Glutamatergic neuron (in vitro differentiated cells): ENCODE measurements at regions not wholly inside any gene's neighbourhood (a gene's known extent, or its start where the extent isn't known, plus 50 kb on each side); places are given as distances from the start of the nearest gene placed in this dataset.

Experiments used
- DNase-seq: peaks from one replicate; pipeline ENCODE4 v3.0.0; 2022
- H3K27ac Mint-ChIP-seq: one replicate; pipeline ENCODE4 v1.8.0; 2020; ENCODE audit warnings: mild to moderate bottlenecking, mixed read lengths, inconsistent platforms; ENCODE audit not compliant: unreplicated experiment
- H3K27me3 Mint-ChIP-seq: one replicate; pipeline ENCODE4 v1.8.0; 2020; ENCODE audit warnings: mild to moderate bottlenecking, moderate library complexity, mixed read lengths, inconsistent platforms; ENCODE audit not compliant: unreplicated experiment
- H3K36me3 Mint-ChIP-seq: one replicate; pipeline ENCODE4 v1.8.0; 2020; ENCODE audit warnings: mild to moderate bottlenecking, mixed read lengths, inconsistent platforms; ENCODE audit not compliant: unreplicated experiment
- H3K4me1 Mint-ChIP-seq: one replicate; pipeline ENCODE4 v1.8.0; 2020; ENCODE audit warnings: mild to moderate bottlenecking, low read depth, mixed read lengths, inconsistent platforms; ENCODE audit not compliant: unreplicated experiment
- H3K4me3 Mint-ChIP-seq: one replicate; pipeline ENCODE4 v1.8.0; 2020; ENCODE audit warnings: mild to moderate bottlenecking, mixed read lengths, inconsistent platforms; ENCODE audit not compliant: unreplicated experiment
- H3K9me3 Mint-ChIP-seq: one replicate; pipeline ENCODE4 v1.8.0; 2020; ENCODE audit warnings: mild to moderate bottlenecking, moderate library complexity, mixed read lengths, inconsistent platforms; ENCODE audit not compliant: unreplicated experiment
- TF ChIP-seq, protein P1 (sequence below): fragments of 200-600 bp; sonication (generic); IDR thresholded peaks from one replicate; pipeline ENCODE4 v1.5.0; 2021; ENCODE audit not compliant: partially characterized antibody, unreplicated experiment

DNA sequence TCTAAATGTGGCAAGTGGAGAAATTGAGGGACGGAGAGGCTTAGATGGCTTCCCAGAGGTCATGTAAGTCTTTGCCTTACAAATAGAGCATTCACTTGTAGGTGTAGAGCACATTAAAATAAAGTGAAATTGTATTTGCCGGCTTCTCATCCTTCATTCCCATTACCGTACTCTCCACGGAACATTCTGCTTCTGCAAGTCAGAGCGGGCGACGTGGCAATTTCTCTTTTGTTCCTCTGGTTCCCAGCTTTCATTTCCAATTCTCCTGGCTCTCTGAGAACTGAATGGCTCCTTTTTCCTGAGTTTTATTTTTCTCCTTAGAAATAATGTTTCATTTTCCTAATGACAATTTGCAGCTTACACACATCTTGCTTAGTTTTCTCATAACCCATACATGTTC is 51.3 kb upstream of the PFKP start:
- TF ChIP-seq, protein P1, sequence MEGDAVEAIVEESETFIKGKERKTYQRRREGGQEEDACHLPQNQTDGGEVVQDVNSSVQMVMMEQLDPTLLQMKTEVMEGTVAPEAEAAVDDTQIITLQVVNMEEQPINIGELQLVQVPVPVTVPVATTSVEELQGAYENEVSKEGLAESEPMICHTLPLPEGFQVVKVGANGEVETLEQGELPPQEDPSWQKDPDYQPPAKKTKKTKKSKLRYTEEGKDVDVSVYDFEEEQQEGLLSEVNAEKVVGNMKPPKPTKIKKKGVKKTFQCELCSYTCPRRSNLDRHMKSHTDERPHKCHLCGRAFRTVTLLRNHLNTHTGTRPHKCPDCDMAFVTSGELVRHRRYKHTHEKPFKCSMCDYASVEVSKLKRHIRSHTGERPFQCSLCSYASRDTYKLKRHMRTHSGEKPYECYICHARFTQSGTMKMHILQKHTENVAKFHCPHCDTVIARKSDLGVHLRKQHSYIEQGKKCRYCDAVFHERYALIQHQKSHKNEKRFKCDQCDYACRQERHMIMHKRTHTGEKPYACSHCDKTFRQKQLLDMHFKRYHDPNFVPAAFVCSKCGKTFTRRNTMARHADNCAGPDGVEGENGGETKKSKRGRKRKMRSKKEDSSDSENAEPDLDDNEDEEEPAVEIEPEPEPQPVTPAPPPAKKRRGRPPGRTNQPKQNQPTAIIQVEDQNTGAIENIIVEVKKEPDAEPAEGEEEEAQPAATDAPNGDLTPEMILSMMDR, result no peak
- H3K27ac Mint-ChIP-seq, result no peak overlapping the region

DNA sequence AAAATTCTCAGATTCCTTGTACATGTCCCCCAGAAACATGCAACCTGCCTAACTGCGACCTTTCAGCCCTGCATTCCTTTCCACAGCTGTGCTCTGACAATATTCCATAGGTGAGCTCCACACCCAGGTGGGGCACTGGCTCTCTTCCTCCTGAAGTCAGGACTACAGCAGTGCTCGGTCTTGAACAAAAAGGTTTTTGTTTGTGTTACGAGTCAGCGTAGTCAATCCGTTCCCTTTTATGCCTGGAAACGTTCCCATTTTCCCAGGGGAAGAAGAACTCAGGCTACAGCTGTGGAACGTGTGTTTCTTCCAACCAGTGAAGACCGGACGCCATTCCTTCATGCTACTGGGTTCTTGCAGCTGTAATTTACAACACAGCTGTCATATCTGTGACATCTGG is 52.4 kb upstream of the PFKP start:
- Mint-ChIP-seq H3K4me3 (no peak overlapping the region), H3K27ac (no peak overlapping the region), H3K36me3 (peaks cover 10% of the 10 kb centered on the region), H3K4me1 (peaks cover 3% of the 10 kb centered on the region), H3K9me3 (peaks cover 4% of the 10 kb centered on the region), H3K27me3 (peaks cover 4% of the 10 kb centered on the region)
- DNase-seq, result no peak
- TF ChIP-seq, protein P1, result no peak

More for the DNA sequence above, 51.3 kb upstream of the PFKP start:
- no peak for DNase-seq
- Mint-ChIP-seq H3K4me3 (no peak overlapping the region), H3K4me1 (peaks cover 3% of the 10 kb centered on the region), H3K9me3 (peaks cover 4% of the 10 kb centered on the region), H3K27me3 (peaks cover 2% of the 10 kb centered on the region), H3K36me3 (peaks cover 15% of the 10 kb centered on the region)

DNA sequence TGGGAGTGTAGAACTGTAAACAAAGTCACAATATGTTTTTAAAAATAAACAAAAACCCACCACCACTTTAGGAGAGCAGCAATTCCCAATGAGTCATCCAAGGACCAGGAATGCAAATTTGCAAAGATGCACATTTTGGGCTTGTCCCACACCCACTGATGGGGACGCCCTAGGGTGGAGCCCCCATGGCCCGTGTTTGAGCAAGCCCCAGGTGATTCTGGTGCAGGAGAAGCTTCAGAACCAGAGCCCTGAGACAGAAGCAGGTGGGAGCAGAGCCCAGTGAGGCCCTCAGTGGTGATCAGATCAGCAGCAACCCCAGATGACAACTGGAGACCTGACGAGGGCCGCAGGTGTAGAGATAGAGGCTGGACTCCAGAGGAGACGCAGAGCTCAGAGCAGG is 55.1 kb upstream of the PFKP start:
- H3K4me3 Mint-ChIP-seq, result no peak overlapping the region
- H3K9me3 Mint-ChIP-seq, result peaks cover 4% of the 10 kb centered on the region
- no peak for DNase-seq
- H3K27me3 Mint-ChIP-seq, result peaks cover 2% of the 10 kb centered on the region
- peaks cover 10% of the 10 kb centered on the region for H3K36me3 Mint-ChIP-seq
- H3K27ac Mint-ChIP-seq, result no peak overlapping the region
- H3K4me1 Mint-ChIP-seq, result peaks cover 3% of the 10 kb centered on the region
- TF ChIP-seq, protein P1, result no peak

DNA sequence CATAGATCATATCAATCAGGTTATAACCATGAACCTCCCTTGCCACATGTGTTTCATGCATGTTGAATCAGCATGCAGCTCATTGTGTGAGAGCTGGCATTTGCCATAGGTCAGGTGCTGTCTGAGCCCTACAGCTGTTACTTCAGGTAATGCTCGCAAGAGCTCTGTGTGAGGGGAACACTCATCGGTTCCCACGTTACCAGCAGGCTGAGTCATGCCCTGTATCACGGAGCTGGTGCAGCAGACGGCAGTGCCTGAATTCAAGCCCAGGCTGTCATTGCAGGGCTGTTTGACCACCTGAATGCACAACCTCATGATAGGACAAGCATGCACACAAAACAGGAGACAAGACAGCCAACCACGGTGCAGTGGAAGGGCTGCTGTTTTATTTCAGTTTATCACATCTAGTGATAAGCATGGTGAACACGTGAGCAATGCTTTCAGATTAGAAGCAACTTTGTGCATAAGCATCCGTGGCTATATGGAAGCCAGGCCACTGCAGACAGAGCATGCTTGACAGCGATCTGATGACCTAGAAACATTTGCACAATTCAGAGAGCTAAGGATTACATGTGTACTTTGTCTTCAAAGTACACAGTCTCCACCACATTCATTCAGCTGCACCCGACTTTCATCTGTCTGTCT is 56.4 kb upstream of the PFKP start:
- DNase-seq, result no peak
- TF ChIP-seq, protein P1, result no peak
- Mint-ChIP-seq H3K4me3 (no peak overlapping the region), H3K9me3 (peaks cover 4% of the 10 kb centered on the region), H3K27me3 (peaks cover 2% of the 10 kb centered on the region), H3K27ac (no peak overlapping the region), H3K36me3 (peaks cover 10% of the 10 kb centered on the region), H3K4me1 (peaks cover 3% of the 10 kb centered on the region)

DNA sequence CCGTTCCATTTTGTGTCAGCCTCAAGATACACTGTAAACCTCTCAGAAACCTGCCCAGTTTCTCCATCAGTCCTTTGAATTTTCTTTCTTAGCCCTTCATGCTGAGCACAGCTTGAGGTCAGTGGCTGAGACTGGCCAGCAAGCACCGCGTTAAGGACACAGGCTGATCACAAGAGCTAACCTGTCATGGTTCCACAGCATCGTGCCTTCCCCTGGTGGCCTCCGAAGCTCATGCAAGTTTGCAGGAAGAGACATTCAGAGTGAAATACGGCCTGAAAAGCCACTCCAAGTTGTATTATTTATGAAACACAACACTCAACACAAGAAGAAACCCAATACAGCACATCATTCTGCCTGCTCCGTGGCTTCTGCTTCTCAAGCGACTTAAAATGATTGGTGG is 57.0 kb upstream of the PFKP start:
- TF ChIP-seq, protein P1, result no peak
- DNase-seq, result no peak
- Mint-ChIP-seq H3K9me3 (peaks cover 4% of the 10 kb centered on the region), H3K27ac (no peak overlapping the region), H3K36me3 (peaks cover 10% of the 10 kb centered on the region), H3K4me3 (no peak overlapping the region), H3K27me3 (peaks cover 2% of the 10 kb centered on the region), H3K4me1 (peaks cover 2% of the 10 kb centered on the region)
